Gastroesophageal sphincter (tissue), 3 donors: ENCODE measurements at regions not wholly inside any gene's neighbourhood (a gene's known extent, or its start where the extent isn't known, plus 50 kb on each side); places are given as distances from the start of the nearest gene placed in this dataset.

Source experiments
- CTCF ChIP-seq, 4 experiments: fragments of 200-600 bp in 2 of 4; fragments of 450-650 bp in 2 of 4; sonication (generic) in 1 of 4; IDR thresholded peaks; one replicate each; pipeline ENCODE4 v1.5.1; 2017 to 2019; ENCODE audit warnings: antibody characterized with exemption in 4 of 4, mild to moderate bottlenecking in 2 of 4, moderate library complexity in 2 of 4
- POLR2AphosphoS5 ChIP-seq: sonication (generic); formaldehyde crosslinking; IDR thresholded peaks from one replicate; pipeline ENCODE4 v1.6.1; 2017; ENCODE audit warnings: antibody characterized with exemption

- TF ChIP-seq POLR2AphosphoS5 (no peak), CTCF (IDR thresholded peaks at IDR 0.05) (no peak)
Measured at GRCh38 chr21:22438428-22439086, 1440.3 kb downstream of the NCAM2 start.
